ENCODE measurements at regions not wholly inside any gene's neighbourhood (a gene's known extent, or its start where the extent isn't known, plus 50 kb on each side); places are given as distances from the start of the nearest gene placed in this dataset.

- 88 to 92% methylated on average over 4 to 5 of the region's 7 CpGs for WGBS, 2 experiments (ENCODE audit: insufficient coverage in 1 of 2, insufficient read length in 1 of 2)
- Mint-ChIP-seq H3K4me1 (peaks cover 6% of the 10 kb centered on the region), H3K9me3 (no peaks in the 10 kb centered on the region), H3K27me3 (ENCODE audit: insufficient read depth) (peaks cover 3% of the 10 kb centered on the region), H3K36me3 (ENCODE audit: low read depth) (no peaks in the 10 kb centered on the region), H3K4me3 (no peak overlapping the region), H3K27ac (no peak overlapping the region)
- TF ChIP-seq, protein P1, sequence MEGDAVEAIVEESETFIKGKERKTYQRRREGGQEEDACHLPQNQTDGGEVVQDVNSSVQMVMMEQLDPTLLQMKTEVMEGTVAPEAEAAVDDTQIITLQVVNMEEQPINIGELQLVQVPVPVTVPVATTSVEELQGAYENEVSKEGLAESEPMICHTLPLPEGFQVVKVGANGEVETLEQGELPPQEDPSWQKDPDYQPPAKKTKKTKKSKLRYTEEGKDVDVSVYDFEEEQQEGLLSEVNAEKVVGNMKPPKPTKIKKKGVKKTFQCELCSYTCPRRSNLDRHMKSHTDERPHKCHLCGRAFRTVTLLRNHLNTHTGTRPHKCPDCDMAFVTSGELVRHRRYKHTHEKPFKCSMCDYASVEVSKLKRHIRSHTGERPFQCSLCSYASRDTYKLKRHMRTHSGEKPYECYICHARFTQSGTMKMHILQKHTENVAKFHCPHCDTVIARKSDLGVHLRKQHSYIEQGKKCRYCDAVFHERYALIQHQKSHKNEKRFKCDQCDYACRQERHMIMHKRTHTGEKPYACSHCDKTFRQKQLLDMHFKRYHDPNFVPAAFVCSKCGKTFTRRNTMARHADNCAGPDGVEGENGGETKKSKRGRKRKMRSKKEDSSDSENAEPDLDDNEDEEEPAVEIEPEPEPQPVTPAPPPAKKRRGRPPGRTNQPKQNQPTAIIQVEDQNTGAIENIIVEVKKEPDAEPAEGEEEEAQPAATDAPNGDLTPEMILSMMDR (conservative IDR thresholded peaks at IDR 0.05), result peak; percentile 17
- H3K36me3 ChIP-seq (ENCODE audit: control insufficient read depth, insufficient read depth, low read length), result no peaks in the 10 kb centered on the region
- H3K4me3 ChIP-seq (ENCODE audit: low read length), result no peak overlapping the region
- H3K4me1 ChIP-seq (ENCODE audit: control insufficient read depth, insufficient read depth, low read length), result no peaks in the 10 kb centered on the region
- H3K27me3 ChIP-seq (ENCODE audit: control insufficient read depth, insufficient read depth, low read length, poor library complexity, severe bottlenecking), result no peaks in the 10 kb centered on the region
- no peak overlapping the region for H3K9ac ChIP-seq (ENCODE audit: extremely low read depth, low read length, poor library complexity, severe bottlenecking)
- peaks cover 3% of the 10 kb centered on the region for H3K9me3 ChIP-seq (ENCODE audit: control insufficient read depth, low read length)
- DNase-seq, result no peak
- no peak overlapping the region for H3K27ac ChIP-seq (ENCODE audit: low read depth, low read length)
Observed at GRCh38 chr10:121302541-121303180, 295.6 kb downstream of the FGFR2 start.

- no peak overlapping the region for H3K27ac ChIP-seq (ENCODE audit: low read depth, low read length)
- no peaks in the 10 kb centered on the region for H3K36me3 Mint-ChIP-seq (ENCODE audit: low read depth)
- H3K27me3 ChIP-seq (ENCODE audit: control insufficient read depth, insufficient read depth, low read length, poor library complexity, severe bottlenecking), result no peaks in the 10 kb centered on the region
- no peak overlapping the region for H3K4me3 ChIP-seq (ENCODE audit: low read length)
- H3K9me3 Mint-ChIP-seq, result peaks cover 2% of the 10 kb centered on the region
- DNase-seq, result no peak
- H3K27ac Mint-ChIP-seq, result no peak overlapping the region
- WGBS, 2 experiments (ENCODE audit: insufficient coverage in 1 of 2, insufficient read length in 1 of 2), result 86 to 90% methylated on average over 9 to 10 of the region's 10 CpGs
- H3K4me1 Mint-ChIP-seq, result peaks cover 6% of the 10 kb centered on the region
- H3K9me3 ChIP-seq (ENCODE audit: control insufficient read depth, low read length), result peaks cover 8% of the 10 kb centered on the region
- H3K4me3 Mint-ChIP-seq, result no peak overlapping the region
- no peaks in the 10 kb centered on the region for H3K4me1 ChIP-seq (ENCODE audit: control insufficient read depth, insufficient read depth, low read length)
- H3K9ac ChIP-seq (ENCODE audit: extremely low read depth, low read length, poor library complexity, severe bottlenecking), result no peak overlapping the region
- peaks cover 3% of the 10 kb centered on the region for H3K27me3 Mint-ChIP-seq (ENCODE audit: insufficient read depth)
- no peaks in the 10 kb centered on the region for H3K36me3 ChIP-seq (ENCODE audit: control insufficient read depth, insufficient read depth, low read length)
- TF ChIP-seq, protein P1 (conservative IDR thresholded peaks at IDR 0.05), result no peak
Observed at GRCh38 chr10:121303287-121303890, 294.9 kb downstream of the FGFR2 start.

DNA sequence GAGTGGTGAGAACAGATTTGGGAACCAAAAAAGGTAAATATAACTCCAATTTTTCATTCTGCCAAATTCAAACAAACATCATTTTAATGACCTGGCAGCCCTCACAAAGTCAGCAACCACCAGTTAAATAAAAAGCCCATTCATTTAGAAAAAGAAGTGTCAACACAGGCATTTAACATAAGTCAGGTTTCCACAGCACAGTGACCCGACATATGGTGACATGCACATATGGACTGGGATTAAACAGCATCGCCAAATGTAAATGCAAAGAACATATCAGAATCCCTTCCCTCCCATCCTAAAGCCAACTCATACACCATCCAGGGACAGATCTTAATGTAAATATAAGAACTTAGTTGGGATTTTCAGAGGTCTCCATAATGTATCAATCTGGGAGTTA lies 293.2 kb downstream of the FGFR2 start:
- Histone ChIP-seq H3K9ac (ENCODE audit: extremely low read depth, low read length, poor library complexity, severe bottlenecking) (no peak overlapping the region), H3K27me3 (ENCODE audit: control insufficient read depth, insufficient read depth, low read length, poor library complexity, severe bottlenecking) (no peaks in the 10 kb centered on the region), H3K4me3 (ENCODE audit: low read length) (no peak overlapping the region), H3K27ac (ENCODE audit: low read depth, low read length) (no peak overlapping the region), H3K9me3 (ENCODE audit: control insufficient read depth, low read length) (peaks cover 8% of the 10 kb centered on the region), H3K36me3 (ENCODE audit: control insufficient read depth, insufficient read depth, low read length) (no peaks in the 10 kb centered on the region), H3K4me1 (ENCODE audit: control insufficient read depth, insufficient read depth, low read length) (no peaks in the 10 kb centered on the region)
- 86 to 97% methylated on average over 1 to 2 of the region's 2 CpGs for WGBS, 2 experiments (ENCODE audit: insufficient coverage in 1 of 2, insufficient read length in 1 of 2)
- H3K27me3 Mint-ChIP-seq (ENCODE audit: insufficient read depth), result peaks cover 3% of the 10 kb centered on the region
- H3K27ac Mint-ChIP-seq, result no peak overlapping the region
- TF ChIP-seq, protein P1 (conservative IDR thresholded peaks at IDR 0.05), result no peak
- no peaks in the 10 kb centered on the region for H3K36me3 Mint-ChIP-seq (ENCODE audit: low read depth)
- H3K4me3 Mint-ChIP-seq, result no peak overlapping the region
- H3K9me3 Mint-ChIP-seq, result peaks cover 2% of the 10 kb centered on the region
- peaks cover 7% of the 10 kb centered on the region for H3K4me1 Mint-ChIP-seq
- no peak for DNase-seq
